GM12878 (cell line): ENCODE measurements at regions not wholly inside any gene's neighbourhood (a gene's known extent, or its start where the extent isn't known, plus 50 kb on each side); places are given as distances from the start of the nearest gene placed in this dataset.

Experiments used
- ATAC-seq: fragments of 200-7000 bp; cut with Tn5 transposase; 3 replicates; pipeline ENCODE4 v1.9.1; 2020; ENCODE audit warnings: mild to moderate bottlenecking, moderate library complexity
- BruUV-seq: library from RNA; stranded (reverse); fragments of 400-500 nt; replicated peaks from 2 replicates; lab custom pipeline; 2021; lab: Mats Ljungman, UMichigan
- CTCF ChIA-PET: fragments of 300-600 bp; sonication (Branson Sonifier 250); formaldehyde crosslinking; extraction: SDS; loops from one replicate; lab custom pipeline; 2021; ENCODE audit warnings: inconsistent platforms; lab: Yijun Ruan, JAX
- POLR2A ChIA-PET: fragments of 350-600 bp; formaldehyde crosslinking; extraction: SDS; loops from one replicate; lab custom pipeline; 2021; ENCODE audit warnings: inconsistent platforms; lab: Charles Lee
- RAD21 ChIA-PET: fragments of 300-600 bp; sonication (Branson Sonifier 250); formaldehyde crosslinking; loops from one replicate; lab custom pipeline; 2023; ENCODE audit warnings: antibody characterized with exemption; ENCODE audit not compliant: unreplicated experiment; lab: Charles Lee
- SMC1A ChIA-PET: fragments of 300-600 bp; sonication (Branson Sonifier 250); formaldehyde crosslinking; loops from one replicate; lab custom pipeline; 2023; ENCODE audit not compliant: unreplicated experiment, uncharacterized antibody; lab: Charles Lee
- DNase-seq: peaks from one replicate; pipeline ENCODE4 v3.0.0-alpha.2; 2011; ENCODE audit warnings: low read depth, low spot score
- FAIRE-seq: peaks from 3 replicates; lab custom pipeline; 2011; peaks lifted over from hg19 to GRCh38; lab: Jason Lieb, UNC
- H2AFZ ChIP-seq: 2 replicates; pipeline ENCODE4 v1.6.0; 2011; ENCODE audit warnings: low read depth, low read length, control low read depth; ENCODE audit not compliant: control insufficient read depth
- H3K27ac ChIP-seq: 2 replicates; pipeline ENCODE4 v1.5.1; 2011; ENCODE audit warnings: control low read depth; ENCODE audit not compliant: control insufficient read depth, insufficient read depth
- H3K27me3 ChIP-seq, 2 experiments: replicated peaks in 1 of 2; 2 replicates each; pipeline versions ENCODE4 v1.6.0 to v1.6.1; 2011; ENCODE audit warnings: low read length in 1 of 2; ENCODE audit not compliant: control insufficient read depth in 2 of 2, insufficient read depth in 2 of 2
- H3K36me3 ChIP-seq, 2 experiments: 2 replicates each; pipeline ENCODE4 v1.5.1; 2011; ENCODE audit warnings: low read length in 1 of 2; ENCODE audit not compliant: control insufficient read depth in 2 of 2, insufficient read depth in 2 of 2
- H3K4me1 ChIP-seq: 2 replicates; pipeline ENCODE4 v1.6.1; 2011; ENCODE audit warnings: mild to moderate bottlenecking, low read length, moderate library complexity, mixed read lengths; ENCODE audit not compliant: control insufficient read depth, insufficient read depth
- H3K4me2 ChIP-seq: 2 replicates; pipeline ENCODE4 v1.6.0; 2011; ENCODE audit warnings: control low read depth; ENCODE audit not compliant: control insufficient read depth, insufficient read depth
- H3K4me3 ChIP-seq: fragments of 200-600 bp; sonication (generic); 2 replicates; pipeline ENCODE4 v1.5.1; 2016
- H3K79me2 ChIP-seq: 2 replicates; pipeline ENCODE4 v1.6.0; 2011; ENCODE audit warnings: low read length; ENCODE audit not compliant: control insufficient read depth, insufficient read depth
- H3K9ac ChIP-seq: 2 replicates; pipeline ENCODE4 v1.8.0; 2011; ENCODE audit warnings: low read length, control low read depth, mixed read lengths; ENCODE audit not compliant: control insufficient read depth, insufficient read depth
- H3K9me3 ChIP-seq: replicated peaks from 3 replicates; pipeline ENCODE4 v1.5.1; 2011; ENCODE audit warnings: mild to moderate bottlenecking, low read length; ENCODE audit not compliant: control insufficient read depth, insufficient read depth
- H4K20me1 ChIP-seq: 2 replicates; pipeline ENCODE4 v1.6.0; 2011; ENCODE audit not compliant: control insufficient read depth, insufficient read depth
- ATF2 ChIP-seq: IDR thresholded peaks from 2 replicates; pipeline ENCODE4 v1.6.1; 2012; ENCODE audit warnings: low read length, inconsistent platforms
- ATF7 ChIP-seq: fragments of 450-650 bp; IDR thresholded peaks from 2 replicates; pipeline ENCODE4 v1.6.1; 2016; ENCODE audit warnings: low read depth, mild to moderate bottlenecking
- BMI1 ChIP-seq: fragments of 450-650 bp; IDR thresholded peaks from 2 replicates; pipeline ENCODE4 v1.6.1; 2016; ENCODE audit warnings: mild to moderate bottlenecking, moderate library complexity, borderline replicate concordance
- CBFB ChIP-seq: IDR thresholded peaks from 2 replicates; pipeline ENCODE4 v1.6.1; 2016; ENCODE audit warnings: antibody characterized with exemption, low read depth
- CEBPB ChIP-seq, 2 experiments: fragments of 150-350 bp in 1 of 2; IDR thresholded peaks; 2 replicates each; pipeline ENCODE4 v1.6.1; 2012 to 2014; ENCODE audit warnings: low read depth in 2 of 2, low read length in 2 of 2, borderline replicate concordance in 1 of 2, inconsistent platforms in 1 of 2
- E2F8 ChIP-seq: fragments of 450-650 bp; IDR thresholded peaks from 2 replicates; pipeline ENCODE4 v1.6.1; 2018; ENCODE audit warnings: mild to moderate bottlenecking, low read depth, moderate library complexity; ENCODE audit not compliant: partially characterized antibody
- E4F1 ChIP-seq: fragments of 450-650 bp; IDR thresholded peaks from 2 replicates; pipeline ENCODE4 v1.6.1; 2018; ENCODE audit warnings: borderline replicate concordance, mild to moderate bottlenecking; ENCODE audit not compliant: partially characterized antibody
- IKZF2 ChIP-seq, 2 experiments: fragments of 450-650 bp; IDR thresholded peaks; 2 replicates each; pipeline ENCODE4 v1.6.1; 2017; ENCODE audit warnings: mild to moderate bottlenecking in 2 of 2, moderate library complexity in 2 of 2
- MEF2A ChIP-seq: IDR thresholded peaks from 2 replicates; pipeline ENCODE4 v1.6.1; 2011; ENCODE audit warnings: low read depth, mild to moderate bottlenecking, low read length, moderate library complexity; ENCODE audit not compliant: insufficient read depth
- RCOR1 ChIP-seq: conservative IDR thresholded peaks from 2 replicates; pipeline ENCODE4 v1.6.1; 2012; ENCODE audit warnings: low read depth, low read length, improper control_type of control experiment
- TCF12 ChIP-seq: IDR thresholded peaks from 2 replicates; pipeline ENCODE4 v1.6.1; 2011; ENCODE audit warnings: low read depth, mild to moderate bottlenecking, low read length
- ZBTB40 ChIP-seq: fragments of 450-650 bp; IDR thresholded peaks from 2 replicates; pipeline ENCODE4 v1.6.1; 2016; ENCODE audit warnings: mild to moderate bottlenecking, moderate library complexity, borderline replicate concordance
- ZNF622 ChIP-seq: fragments of 450-650 bp; IDR thresholded peaks from 2 replicates; pipeline ENCODE4 v1.6.1; 2017; ENCODE audit warnings: mild to moderate bottlenecking, inconsistent platforms
- WGBS: methylation state at CpG from one replicate; pipeline ENCODE4 v1.1.6; 2016; ENCODE audit warnings: low lambda C conversion rate; ENCODE audit not compliant: insufficient replicate concordance, insufficient coverage; ENCODE audit errors: missing lambda C conversion rate; 5-methylcytosine and 5-hydroxymethylcytosine counted together
- in situ Hi-C: fragments of 300-500 bp; cut with MboI; formaldehyde crosslinking; loops from 9 replicates; pipeline ENCODE4 v1.14.3; 2018; ENCODE audit warnings: mixed read lengths
- intact Hi-C: fragments of 100-400 bp; cut with micrococcal nuclease; formaldehyde crosslinking; loops from one replicate; pipeline ENCODE4 v1.14.2; 2022; ENCODE audit not compliant: unreplicated experiment

- no peaks in the 10 kb centered on the region for H3K27me3 ChIP-seq
- in situ Hi-C loops = no loop called here
- BruUV-seq = no TSS peak
- CTCF ChIA-PET = no interaction called here
- no peak for TF ChIP-seq ATF2
- TF ChIP-seq ATF7 = no peak
- TF ChIP-seq RCOR1 = no peak
- TF ChIP-seq TCF12 = no peak
- no peak for TF ChIP-seq CEBPB (IDR thresholded peaks at IDR 0.05; ENCODE audit: borderline replicate concordance in 1 of 2, low read depth in 2 of 2, low read length in 2 of 2)
- no peak for TF ChIP-seq ZNF622
- TF ChIP-seq E4F1 = no peak
- no peak for TF ChIP-seq CBFB
- no peak for TF ChIP-seq ZBTB40
- no peak for TF ChIP-seq IKZF2 (IDR thresholded peaks at IDR 0.05)
- no peak for TF ChIP-seq E2F8
- TF ChIP-seq BMI1 = no peak
- TF ChIP-seq MEF2A = no peak
- TF ChIP-seq, all 136 proteins: peak for 0
- ChIA-PET RAD21 (no interaction called here), POLR2A (no interaction called here), SMC1A (no interaction called here)
- H2AFZ ChIP-seq = no peak overlapping the region
- no peaks in the 10 kb centered on the region for H3K4me1 ChIP-seq
- intact Hi-C loops = no loop called here
- DNase-seq (no peak), FAIRE-seq (no peak), ATAC-seq (no peak)
- no peak overlapping the region for H3K4me3 ChIP-seq
- no peaks in the 10 kb centered on the region for H4K20me1 ChIP-seq
- 32% methylated on average over 2 of the region's 2 CpGs for WGBS
- H3K4me2 ChIP-seq = no peak overlapping the region
- no peaks in the 10 kb centered on the region; the same call in 2 of the 3 replicates for H3K9me3 ChIP-seq
- H3K79me2 ChIP-seq = no peaks in the 10 kb centered on the region
- H3K9ac ChIP-seq = no peak overlapping the region
- no peak overlapping the region for H3K27ac ChIP-seq
- H3K36me3 ChIP-seq = no peaks in the 10 kb centered on the region
These were observed 158.7 kb upstream of the APCDD1 start for GRCh38 chr18:10295751-10296150.
